Keratinocyte (primary cell): ENCODE measurements at regions not wholly inside any gene's neighbourhood (a gene's known extent, or its start where the extent isn't known, plus 50 kb on each side); places are given as distances from the start of the nearest gene placed in this dataset.

Experiments used
- DNase-seq: peaks from one replicate; pipeline ENCODE4 v3.0.0-alpha.2; 2011; ENCODE audit warnings: low read depth, missing footprints, low spot score
- FAIRE-seq: peaks from 2 replicates; lab custom pipeline; 2011; peaks lifted over from hg19 to GRCh38; lab: Jason Lieb, UNC
- H2AFZ ChIP-seq: 2 replicates; pipeline ENCODE4 v1.6.0; 2012; ENCODE audit warnings: low read length, control low read depth, inconsistent platforms; ENCODE audit not compliant: control insufficient read depth
- H3K27ac ChIP-seq: 2 replicates; pipeline ENCODE4 v1.5.1; 2011; ENCODE audit warnings: low read length; ENCODE audit not compliant: control insufficient read depth, insufficient read depth
- H3K27me3 ChIP-seq: 3 replicates; pipeline ENCODE4 v1.6.0; 2011; ENCODE audit warnings: low read length; ENCODE audit not compliant: control insufficient read depth, insufficient read depth; ENCODE audit errors: extremely low read depth
- H3K36me3 ChIP-seq, 2 experiments: 2 replicates in 1 of 2; 3 replicates in 1 of 2; pipeline ENCODE4 v1.5.1; 2011; ENCODE audit warnings: low read length in 2 of 2, mild to moderate bottlenecking in 1 of 2; ENCODE audit not compliant: control insufficient read depth in 2 of 2, insufficient read depth in 2 of 2; ENCODE audit errors: extremely low read depth in 1 of 2
- H3K4me1 ChIP-seq: 3 replicates; pipeline ENCODE4 v1.5.1; 2011; ENCODE audit warnings: low read length; ENCODE audit not compliant: control insufficient read depth, insufficient read depth; ENCODE audit errors: extremely low read depth
- H3K4me2 ChIP-seq: 3 replicates; pipeline ENCODE4 v1.6.0; 2011; ENCODE audit warnings: low read depth, low read length; ENCODE audit not compliant: control insufficient read depth, insufficient read depth; ENCODE audit errors: extremely low read depth
- H3K4me3 ChIP-seq, 3 experiments: fragments of 200-600 bp in 1 of 3; sonication (generic) in 1 of 3; 2 replicates in 2 of 3; 3 replicates in 1 of 3; pipeline ENCODE4 v1.5.1; 2011 to 2016; ENCODE audit warnings: low read length in 3 of 3, mild to moderate bottlenecking in 3 of 3, control low read depth in 2 of 3, inconsistent platforms in 1 of 3, low read depth in 1 of 3, mixed read lengths in 1 of 3, mixed run types in 1 of 3, moderate library complexity in 1 of 3; ENCODE audit not compliant: control insufficient read depth in 2 of 3, insufficient read depth in 2 of 3; ENCODE audit errors: extremely low read depth in 1 of 3
- H3K79me2 ChIP-seq: 2 replicates; pipeline ENCODE4 v1.6.0; 2012; ENCODE audit warnings: low read length; ENCODE audit not compliant: control insufficient read depth, insufficient read depth
- H3K9ac ChIP-seq: 3 replicates; pipeline ENCODE4 v1.6.0; 2011; ENCODE audit warnings: low read length; ENCODE audit not compliant: control insufficient read depth, insufficient read depth; ENCODE audit errors: extremely low read depth
- H3K9me1 ChIP-seq: 3 replicates; pipeline ENCODE4 v1.6.0; 2011; ENCODE audit warnings: low read length; ENCODE audit not compliant: control insufficient read depth, insufficient read depth; ENCODE audit errors: extremely low read depth
- H3K9me3 ChIP-seq: 2 replicates; pipeline ENCODE4 v1.5.1; 2012; ENCODE audit warnings: low read depth, low read length; ENCODE audit not compliant: control insufficient read depth
- H4K20me1 ChIP-seq: 3 replicates; pipeline ENCODE4 v1.6.0; 2011; ENCODE audit warnings: low read length; ENCODE audit not compliant: control insufficient read depth, insufficient read depth; ENCODE audit errors: extremely low read depth
- CTCF ChIP-seq, 3 experiments: IDR thresholded peaks in 1 of 3; conservative IDR thresholded peaks in 1 of 3; optimal IDR thresholded peaks in 1 of 3; 2 replicates in 2 of 3; 3 replicates in 1 of 3; pipeline versions ENCODE3 to v1.5.1; 2011; ENCODE audit warnings: low read length in 3 of 3, mild to moderate bottlenecking in 3 of 3, moderate library complexity in 2 of 3, control low read depth in 1 of 3, inconsistent platforms in 1 of 3; ENCODE audit not compliant: insufficient read depth in 2 of 3; ENCODE audit errors: extremely low read depth in 1 of 3
- EZH2 ChIP-seq: IDR thresholded peaks from one replicate; pipeline ENCODE4 v1.6.1; 2012; ENCODE audit warnings: inconsistent platforms, mild to moderate bottlenecking, low read length, moderate library complexity
- dilution Hi-C: fragments of 300-500 bp; cut with MboI; formaldehyde crosslinking; loops from one replicate; pipeline ENCODE4 v1.7.0; 2020; ENCODE audit warnings: low sequenced_read_pairs; ENCODE audit not compliant: extremely low pct_ligation_motif_present

DNA sequence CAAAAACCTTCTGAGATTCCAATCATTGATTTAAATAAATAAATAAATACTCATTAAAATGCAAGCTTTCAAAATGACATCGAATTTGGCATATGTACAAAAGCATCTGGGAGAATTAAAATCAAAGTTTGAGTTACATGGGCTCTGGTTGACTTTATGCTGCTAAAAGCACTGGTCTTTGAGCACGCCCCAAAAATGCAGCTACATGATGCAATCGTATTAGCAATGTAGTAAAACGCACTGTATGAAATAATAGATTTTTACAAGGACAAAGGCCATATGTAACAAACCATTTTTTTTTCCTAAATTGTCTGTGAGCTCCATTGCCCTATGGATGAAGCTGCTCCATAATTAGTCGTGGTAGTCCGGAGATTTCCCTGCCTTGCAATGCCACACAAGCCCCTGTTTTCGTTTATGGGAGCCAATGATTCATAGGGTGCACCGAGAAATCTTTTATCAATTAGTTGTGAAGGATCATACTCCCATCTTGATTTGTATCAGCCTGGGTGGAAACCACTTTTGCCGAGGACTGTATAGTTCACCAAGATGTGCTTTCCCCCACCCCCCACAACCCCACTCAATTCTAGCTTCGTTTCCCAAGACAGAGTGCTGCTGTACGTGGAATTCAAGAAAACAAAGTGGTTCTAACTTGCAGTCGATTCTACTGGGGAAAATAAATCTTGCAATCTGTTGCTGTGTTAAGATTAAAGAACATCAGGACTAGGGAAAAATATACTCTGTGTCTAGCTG, 268.4 kb downstream of the IRS1 start:
- Histone ChIP-seq H3K79me2 (no peaks in the 10 kb centered on the region), H3K27ac (no peak overlapping the region), H3K36me3 (no peaks in the 10 kb centered on the region), H3K4me2 (no peak overlapping the region), H3K4me1 (peaks cover 5% of the 10 kb centered on the region), H4K20me1 (no peaks in the 10 kb centered on the region), H3K9ac (no peak overlapping the region), H3K9me3 (no peaks in the 10 kb centered on the region), H3K27me3 (no peaks in the 10 kb centered on the region), H2AFZ (no peak overlapping the region), H3K9me1 (no peaks in the 10 kb centered on the region), H3K4me3 (no peak overlapping the region)
- no peak for TF ChIP-seq CTCF (optimal IDR thresholded peaks at IDR 0.05 in 1 of 3, IDR thresholded peaks at IDR 0.05 in 1 of 3, conservative IDR thresholded peaks at IDR 0.05 in 1 of 3; ENCODE audit: extremely low read depth in 1 of 3, insufficient read depth in 2 of 3, low read length in 3 of 3)
- no peak for TF ChIP-seq EZH2
- FAIRE-seq: no peak
- DNase-seq: no peak
- dilution Hi-C loops: no loop called here

GRCh38 chr2:226529556-226529955, 270.1 kb downstream of the IRS1 start:
- no peaks in the 10 kb centered on the region for H3K9me3 ChIP-seq
- H3K4me3 ChIP-seq: no peak overlapping the region
- H3K79me2 ChIP-seq: no peaks in the 10 kb centered on the region
- dilution Hi-C loops: no loop called here
- no peak overlapping the region for H3K27ac ChIP-seq
- H3K4me1 ChIP-seq: peaks cover 5% of the 10 kb centered on the region
- no peak for DNase-seq
- TF ChIP-seq CTCF (optimal IDR thresholded peaks at IDR 0.05 in 1 of 3, IDR thresholded peaks at IDR 0.05 in 1 of 3, conservative IDR thresholded peaks at IDR 0.05 in 1 of 3; ENCODE audit: extremely low read depth in 1 of 3, insufficient read depth in 2 of 3, low read length in 3 of 3): no peak
- TF ChIP-seq EZH2: no peak
- no peak for FAIRE-seq
- H3K9ac ChIP-seq: no peak overlapping the region
- no peaks in the 10 kb centered on the region for H3K27me3 ChIP-seq
- H2AFZ ChIP-seq: no peak overlapping the region
- H3K4me2 ChIP-seq: no peak overlapping the region
- H3K36me3 ChIP-seq: no peaks in the 10 kb centered on the region
- no peaks in the 10 kb centered on the region for H4K20me1 ChIP-seq
- no peaks in the 10 kb centered on the region for H3K9me1 ChIP-seq
